Heart right ventricle (tissue), 16 donors: ENCODE measurements at regions not wholly inside any gene's neighbourhood (a gene's known extent, or its start where the extent isn't known, plus 50 kb on each side); places are given as distances from the start of the nearest gene placed in this dataset.

Experiments used
- ATAC-seq, 8 donors: fragments of 200-7000 bp; cut with Tn5 transposase; one replicate each; pipeline ENCODE4 v1.9.1; 2020; ENCODE audit warnings: mild to moderate bottlenecking in 8 of 8, moderate library complexity in 8 of 8, moderate number of reproducible peaks in 1 of 8
- DNase-seq, 2 donors: peaks; one replicate each; pipeline ENCODE4 v3.0.0-alpha.2; 2020
- H3K27ac ChIP-seq, 10 donors: fragments of 200-600 bp; sonication (generic) in 2 of 10; one replicate each; pipeline versions ENCODE4 v1.5.0 to v1.8.0; 2020 to 2022; ENCODE audit warnings: mild to moderate bottlenecking in 3 of 10
- H3K27me3 ChIP-seq, 7 donors: fragments of 200-600 bp; one replicate each; pipeline ENCODE4 v1.8.0; 2021 to 2022; ENCODE audit warnings: mild to moderate bottlenecking in 2 of 7
- H3K36me3 ChIP-seq, 9 donors: fragments of 200-600 bp; sonication (generic) in 1 of 9; one replicate each; pipeline versions ENCODE4 v1.5.0 to v1.8.0; 2020 to 2022; ENCODE audit warnings: mild to moderate bottlenecking in 2 of 9
- H3K4me1 ChIP-seq, 9 donors: fragments of 200-600 bp; sonication (generic) in 1 of 9; one replicate each; pipeline versions ENCODE4 v1.5.0 to v1.8.0; 2020 to 2022; ENCODE audit warnings: mild to moderate bottlenecking in 4 of 9
- H3K4me3 ChIP-seq, 10 donors: fragments of 200-600 bp; sonication (generic) in 2 of 10; one replicate each; pipeline versions ENCODE4 v1.5.0 to v1.8.0; 2020 to 2022; ENCODE audit warnings: mild to moderate bottlenecking in 7 of 10, moderate library complexity in 2 of 10
- H3K9me3 ChIP-seq, 11 donors: fragments of 200-600 bp in 10 of 11; sonication (generic) in 2 of 11; one replicate each; pipeline versions ENCODE4 v1.5.0 to v1.8.0; 2013 to 2022; ENCODE audit warnings: mild to moderate bottlenecking in 2 of 11, control low read depth in 1 of 11, moderate library complexity in 1 of 11
- CTCF ChIP-seq, 9 donors: fragments of 200-600 bp; sonication (generic) in 2 of 9; IDR thresholded peaks; one replicate each; pipeline versions ENCODE4 v1.5.0 to v1.8.0; 2021 to 2022; ENCODE audit warnings: antibody characterized with exemption in 9 of 9, mild to moderate bottlenecking in 5 of 9, moderate library complexity in 1 of 9
- WGBS, 2 donors: extraction: QIAGEN DNeasy Blood & Tissue Kit; methylation state at CpG; one replicate each; pipeline ENCODE4 v1.1.7; 2013; ENCODE audit warnings: inconsistent platforms in 1 of 2; 5-methylcytosine and 5-hydroxymethylcytosine counted together
- intact Hi-C, 10 donors: fragments of 100-400 bp; cut with DNase I; formaldehyde crosslinking; loops; one replicate each; pipeline versions ENCODE4 v1.11.1 to v1.14.2; 2022
- donor health status: Arrhythmogenic right ventricular cardiomyopathy.
- donor health status: ischemic (EF 13 %, LVEDD 7.1; RV severe dilation, severe dysfunction).
- donor health status: healthy with polysubstance abuse.
- donor health status: DM: no; HTN: yes; CAD: no.
- donor health status: DM: no; HTN: no; CAD: no.
- donor health status: ischemic (EF 25% LVEDD 6.9; RV normal size, moderate dysfunction).
- donor health status: ischemic (EF 25% LVEDD 5.7; RV mildly dilated, moderate dysfunction).
- donor health status: healthy.
- donor health status: DM: yes; HTN: yes; CAD: no.
- donor health status: Ischemic cardiomyopathy.
- donor health status: ischemic (EF 35%, LVEDD 5.7; RV mildly dilated, moderate dysfunction).
- donor health status: nonischemic (EF 11% LVEDD 7.7; RV severe dilation, severe dysfunction).
- donor health status: DM: yes; HTN: yes; CAD: no.
- donor health status: PGD.
- donor health status: ischemic (EF 29% LVEDD 5.4; RV normal size, mild dysfunction).
- donor health status: nonischemic (EF 23%, LVEDD 6.1; RV moderate dilation, normal function).

GRCh38 chr2:163407296-163407695 is 328.5 kb downstream of the FIGN start:
- TF ChIP-seq CTCF (IDR thresholded peaks at IDR 0.05) = no peak
- Histone ChIP-seq H3K4me3 (no peak overlapping the region), H3K36me3 (no peaks in the 10 kb centered on the region), H3K9me3 (no peaks in the 10 kb centered on the region), H3K4me1 (no peaks in the 10 kb centered on the region), H3K27me3 (no peaks in the 10 kb centered on the region), H3K27ac (no peak overlapping the region)
- intact Hi-C loops = no loop called here
- DNase-seq (no peak), ATAC-seq (no peak)
- 63 to 71% methylated on average over 3 of the region's 3 CpGs for WGBS, 2 donors

- H3K27ac ChIP-seq = no peak overlapping the region
- DNase-seq (no peak), ATAC-seq (no peak)
- TF ChIP-seq CTCF (IDR thresholded peaks at IDR 0.05) = no peak
- H3K4me3 ChIP-seq = no peak overlapping the region
- no peaks in the 10 kb centered on the region for H3K36me3 ChIP-seq
- no peaks in the 10 kb centered on the region for H3K4me1 ChIP-seq
- intact Hi-C loops = no loop called here
- no peaks in the 10 kb centered on the region for H3K9me3 ChIP-seq
- WGBS, 2 donors = 77 to 85% methylated on average over 2 of the region's 2 CpGs
- no peaks in the 10 kb centered on the region for H3K27me3 ChIP-seq
These were observed 330.5 kb downstream of the FIGN start for GRCh38 chr2:163405298-163405697.

GRCh38 chr2:163401481-163401880 is 334.3 kb downstream of the FIGN start:
- H3K36me3 ChIP-seq = no peaks in the 10 kb centered on the region
- DNase-seq (no peak), ATAC-seq (no peak)
- no peaks in the 10 kb centered on the region for H3K9me3 ChIP-seq
- H3K4me3 ChIP-seq = no peak overlapping the region
- TF ChIP-seq CTCF (IDR thresholded peaks at IDR 0.05) = no peak
- no peak overlapping the region for H3K27ac ChIP-seq
- intact Hi-C loops = no loop called here
- WGBS, 2 donors = 62 to 67% methylated on average over 3 of the region's 3 CpGs
- H3K4me1 ChIP-seq = no peaks in the 10 kb centered on the region
- no peaks in the 10 kb centered on the region for H3K27me3 ChIP-seq

- Histone ChIP-seq H3K4me3 (no peak overlapping the region), H3K27ac (no peak overlapping the region), H3K9me3 (no peaks in the 10 kb centered on the region), H3K27me3 (no peaks in the 10 kb centered on the region), H3K36me3 (no peaks in the 10 kb centered on the region), H3K4me1 (no peaks in the 10 kb centered on the region)
- no peak for DNase-seq
- TF ChIP-seq CTCF (IDR thresholded peaks at IDR 0.05) = no peak
- intact Hi-C loops = no loop called here
- ATAC-seq = no peak
- WGBS, 2 donors = 69 to 78% methylated on average over 2 of the region's 2 CpGs
These were observed 338.4 kb downstream of the FIGN start for GRCh38 chr2:163397451-163397850.

- 74 to 76% methylated on average over 2 of the region's 2 CpGs for WGBS, 2 donors
- no peaks in the 10 kb centered on the region for H3K4me1 ChIP-seq
- H3K4me3 ChIP-seq = no peak overlapping the region
- DNase-seq = no peak
- no peaks in the 10 kb centered on the region for H3K27me3 ChIP-seq
- no peak for TF ChIP-seq CTCF (IDR thresholded peaks at IDR 0.05)
- intact Hi-C loops = no loop called here
- ATAC-seq = no peak
- no peaks in the 10 kb centered on the region for H3K9me3 ChIP-seq
- no peaks in the 10 kb centered on the region for H3K36me3 ChIP-seq
- H3K27ac ChIP-seq = no peak overlapping the region
These were observed 340.2 kb downstream of the FIGN start for GRCh38 chr2:163395602-163396001.
